Natural killer cell treated with Interleukin-12 subunit alpha and Interleukin-12 subunit beta and Interleukin-15 and Interleukin-18, amount 100 ng/mL, for 72 hours (primary cell): ENCODE measurements at regions not wholly inside any gene's neighbourhood (a gene's known extent, or its start where the extent isn't known, plus 50 kb on each side); places are given as distances from the start of the nearest gene placed in this dataset.
"Not testable (repeated sequence)": the region's sequence is repeated elsewhere in the genome, so short reads cannot be mapped to it uniquely, and the experiment has no call there.

Source experiments
- ATAC-seq, 2 donors: fragments of 150-1000 bp; cut with Tn5 transposase in 1 of 2; sonication (Bioruptor Pico), chemical (Tn5 transposase) in 1 of 2; 2 replicates each; pipeline ENCODE4 v1.10.0; 2021
- DNase-seq: peaks from one replicate; pipeline ENCODE4 v3.0.0; 2022; ENCODE audit warnings: low spot score
- H3K27ac Mint-ChIP-seq, 2 donors: 1 replicate in 1 of 2; 2 replicates in 1 of 2; pipeline ENCODE4 v1.8.0; 2022; ENCODE audit warnings: mixed read lengths in 2 of 2, mild to moderate bottlenecking in 1 of 2, moderate library complexity in 1 of 2
- H3K27me3 Mint-ChIP-seq, 2 donors: 1 replicate in 1 of 2; 2 replicates in 1 of 2; pipeline ENCODE4 v1.8.0; 2022; ENCODE audit warnings: mixed read lengths in 2 of 2
- H3K36me3 Mint-ChIP-seq: one replicate; pipeline ENCODE4 v1.8.0; 2022; ENCODE audit warnings: mixed read lengths
- H3K4me1 Mint-ChIP-seq, 2 donors: 1 replicate in 1 of 2; 2 replicates in 1 of 2; pipeline ENCODE4 v1.8.0; 2022; ENCODE audit warnings: low read depth in 2 of 2, mixed read lengths in 2 of 2, mild to moderate bottlenecking in 1 of 2
- H3K4me3 Mint-ChIP-seq: one replicate; pipeline ENCODE4 v1.8.0; 2022; ENCODE audit warnings: mixed read lengths
- H3K9me3 Mint-ChIP-seq: 2 replicates; pipeline ENCODE4 v1.8.0; 2022; ENCODE audit warnings: mixed read lengths

DNA sequence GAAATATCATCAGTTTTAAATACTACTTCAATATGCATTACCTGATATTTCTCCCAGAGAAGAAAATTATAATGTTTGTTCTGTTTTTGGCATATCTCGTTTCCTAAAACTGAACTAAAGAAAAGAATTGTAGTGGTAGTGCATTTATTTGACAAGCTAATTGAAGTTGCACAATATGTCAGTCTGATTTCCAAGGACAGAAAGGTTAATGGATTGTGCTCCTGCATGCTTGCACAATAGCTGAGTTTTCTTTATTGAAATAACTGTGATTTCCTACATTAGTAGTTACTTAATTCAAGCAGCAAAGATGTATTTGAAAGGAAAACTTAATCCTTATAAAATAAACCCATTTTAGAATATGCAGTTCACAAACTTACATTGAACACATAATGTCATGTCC is 2047.7 kb downstream of the NCAM2 start:
- DNase-seq (no peak), ATAC-seq (no peak)
- Mint-ChIP-seq H3K9me3 (peaks cover 12% of the 10 kb centered on the region), H3K4me3 (no peak overlapping the region), H3K36me3 (no peaks in the 10 kb centered on the region), H3K27me3 (no peaks in the 10 kb centered on the region), H3K4me1 (no peaks in the 10 kb centered on the region), H3K27ac (no peak overlapping the region)

DNA sequence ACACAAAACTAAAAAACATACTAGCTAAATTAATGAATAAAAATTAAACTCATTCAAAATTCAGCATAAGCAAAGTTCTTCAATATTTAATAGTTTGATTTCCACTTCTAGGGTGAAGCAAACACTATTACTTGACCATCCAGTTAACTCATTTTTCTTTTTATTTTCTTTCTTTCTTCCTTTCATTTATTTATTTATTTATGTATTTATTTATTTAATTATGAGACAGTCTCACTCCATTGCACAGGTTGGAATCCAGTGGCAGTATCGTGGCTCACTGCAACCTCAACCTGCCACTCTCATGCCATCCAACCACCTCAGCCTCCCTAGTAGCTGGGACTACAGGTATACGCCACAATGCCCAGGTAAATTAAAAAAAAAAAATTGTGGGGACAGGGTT is 2069.5 kb downstream of the NCAM2 start:
- Mint-ChIP-seq H3K27ac (no peak overlapping the region), H3K4me1 (no peaks in the 10 kb centered on the region)

DNA sequence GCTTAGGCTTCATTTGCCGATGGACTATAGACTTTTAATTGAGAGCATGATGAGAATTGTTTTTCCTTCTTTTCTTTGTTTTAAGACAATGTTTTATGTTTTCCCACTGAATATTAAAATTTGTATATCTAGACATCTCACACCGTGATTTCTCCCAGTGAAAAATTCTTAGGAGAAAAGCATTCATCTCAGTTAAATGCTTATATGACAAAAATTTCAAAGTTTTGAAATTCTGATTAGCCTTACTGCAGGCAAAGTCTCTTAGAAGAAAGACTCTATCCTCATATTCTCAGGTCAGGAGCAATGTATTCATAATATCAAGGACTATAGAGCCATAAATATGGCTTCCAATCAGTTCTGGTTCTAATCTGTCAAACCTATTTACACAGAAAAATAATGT is 2085.0 kb downstream of the NCAM2 start:
- Mint-ChIP-seq H3K4me1 (no peaks in the 10 kb centered on the region), H3K9me3 (peaks cover 11% of the 10 kb centered on the region), H3K4me3 (no peak overlapping the region), H3K27ac (no peak overlapping the region), H3K27me3 (no peaks in the 10 kb centered on the region), H3K36me3 (peaks cover 6% of the 10 kb centered on the region)
- no peak for DNase-seq
- no peak for ATAC-seq

More for the DNA sequence above, 2069.5 kb downstream of the NCAM2 start:
- H3K9me3 Mint-ChIP-seq: peaks cover 9% of the 10 kb centered on the region
- DNase-seq (no peak), ATAC-seq (no peak)
- peaks cover 11% of the 10 kb centered on the region for H3K36me3 Mint-ChIP-seq
- no peaks in the 10 kb centered on the region for H3K27me3 Mint-ChIP-seq
- no peak overlapping the region for H3K4me3 Mint-ChIP-seq

DNA sequence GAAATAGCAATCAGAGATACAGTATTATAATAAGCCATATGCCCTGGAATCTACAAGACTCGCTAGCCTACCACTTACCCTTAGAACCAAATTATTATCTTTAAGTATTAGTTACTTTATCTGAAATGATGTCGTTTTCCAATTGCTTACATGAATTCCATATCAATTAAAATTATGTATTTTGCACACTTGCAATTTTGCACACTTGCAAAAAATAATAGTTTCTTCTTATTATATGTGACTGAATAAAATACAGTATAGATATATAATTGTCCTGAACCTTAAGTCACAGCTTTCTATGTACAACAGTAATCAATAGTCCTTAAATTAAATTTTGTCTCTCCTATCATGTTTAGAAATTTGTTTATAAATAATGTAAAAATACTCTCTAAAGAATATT is 2095.1 kb downstream of the NCAM2 start:
- Mint-ChIP-seq H3K36me3 (no peaks in the 10 kb centered on the region), H3K9me3 (peaks cover 7% of the 10 kb centered on the region), H3K4me1 (no peaks in the 10 kb centered on the region), H3K4me3 (no peak overlapping the region), H3K27ac (no peak overlapping the region), H3K27me3 (no peaks in the 10 kb centered on the region)
- ATAC-seq: no peak
- no peak for DNase-seq

DNA sequence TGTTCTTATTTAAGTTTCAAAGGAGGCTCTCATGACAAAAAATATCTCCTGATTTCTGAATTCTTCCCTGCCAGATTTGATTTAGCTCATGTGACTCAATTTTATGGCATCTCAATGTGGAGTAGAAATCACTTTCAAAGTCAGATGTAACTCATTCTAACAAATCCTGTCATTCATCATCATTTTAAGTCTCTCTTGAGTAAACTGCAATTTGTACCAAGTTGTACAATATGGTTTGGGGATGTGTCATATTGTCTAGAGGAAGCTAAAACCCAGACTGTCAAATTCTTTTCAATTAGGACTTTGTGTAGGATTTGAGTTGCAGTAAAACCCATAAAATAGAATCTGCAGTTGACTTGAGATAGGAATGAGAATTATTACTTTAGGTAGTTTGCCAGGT is 2101.0 kb downstream of the NCAM2 start:
- H3K4me3 Mint-ChIP-seq: no peak overlapping the region
- peaks cover 12% of the 10 kb centered on the region for H3K9me3 Mint-ChIP-seq
- H3K27ac Mint-ChIP-seq: no peak overlapping the region
- DNase-seq: no peak
- no peaks in the 10 kb centered on the region for H3K4me1 Mint-ChIP-seq
- no peak for ATAC-seq
- peaks cover 4% of the 10 kb centered on the region for H3K36me3 Mint-ChIP-seq
- H3K27me3 Mint-ChIP-seq: no peaks in the 10 kb centered on the region

DNA sequence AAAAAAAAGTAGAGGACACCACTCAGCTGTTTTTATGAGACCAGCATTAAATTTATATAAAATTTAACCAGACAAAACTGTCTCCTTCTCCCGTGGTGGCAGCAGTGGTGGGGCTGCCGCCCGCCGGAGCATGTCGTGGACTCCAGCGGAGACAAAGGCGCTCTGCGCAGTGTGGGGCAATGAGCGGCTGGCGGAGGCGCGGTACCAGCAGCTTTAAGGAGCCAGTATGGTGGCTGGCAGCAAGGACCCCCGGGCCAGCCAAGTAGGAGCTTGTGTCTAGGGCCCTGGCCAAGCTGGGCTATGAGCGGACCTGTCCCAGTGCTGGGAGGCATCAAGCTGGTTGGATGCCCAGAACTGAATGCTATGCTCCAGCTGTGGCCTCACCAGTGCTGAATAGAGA is 2102.9 kb downstream of the NCAM2 start:
- DNase-seq (no peak), ATAC-seq (no peak)
- H3K27ac Mint-ChIP-seq: no peak overlapping the region
- H3K36me3 Mint-ChIP-seq: peaks cover 4% of the 10 kb centered on the region
- H3K9me3 Mint-ChIP-seq: peaks cover 14% of the 10 kb centered on the region
- no peak overlapping the region for H3K4me3 Mint-ChIP-seq
- H3K27me3 Mint-ChIP-seq: no peaks in the 10 kb centered on the region
- H3K4me1 Mint-ChIP-seq: no peaks in the 10 kb centered on the region

DNA sequence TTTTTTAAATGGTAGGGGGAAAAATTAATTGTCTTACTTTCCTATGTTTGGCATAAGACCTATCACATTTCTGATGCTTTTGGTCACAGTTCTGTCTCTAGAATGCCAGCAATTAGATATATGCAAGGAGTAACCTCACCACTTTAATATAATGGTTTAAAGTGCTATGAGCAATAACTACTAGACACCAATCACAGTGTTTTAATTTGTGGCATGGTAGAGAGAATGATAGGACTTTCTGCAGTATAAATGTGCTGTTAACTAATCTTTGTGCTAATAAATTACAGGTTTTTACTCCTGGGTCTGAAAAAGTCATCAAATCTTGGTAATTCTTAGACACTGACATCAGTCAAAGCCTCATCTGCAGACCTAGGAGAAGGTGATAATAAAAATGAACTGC is 2110.3 kb downstream of the NCAM2 start:
- ATAC-seq (no peak), DNase-seq (no peak)
- no peaks in the 10 kb centered on the region for H3K27me3 Mint-ChIP-seq
- H3K9me3 Mint-ChIP-seq: peaks cover 8% of the 10 kb centered on the region
- H3K27ac Mint-ChIP-seq: no peak overlapping the region
- H3K36me3 Mint-ChIP-seq: peaks cover 4% of the 10 kb centered on the region
- no peak overlapping the region for H3K4me3 Mint-ChIP-seq
- no peaks in the 10 kb centered on the region for H3K4me1 Mint-ChIP-seq

DNA sequence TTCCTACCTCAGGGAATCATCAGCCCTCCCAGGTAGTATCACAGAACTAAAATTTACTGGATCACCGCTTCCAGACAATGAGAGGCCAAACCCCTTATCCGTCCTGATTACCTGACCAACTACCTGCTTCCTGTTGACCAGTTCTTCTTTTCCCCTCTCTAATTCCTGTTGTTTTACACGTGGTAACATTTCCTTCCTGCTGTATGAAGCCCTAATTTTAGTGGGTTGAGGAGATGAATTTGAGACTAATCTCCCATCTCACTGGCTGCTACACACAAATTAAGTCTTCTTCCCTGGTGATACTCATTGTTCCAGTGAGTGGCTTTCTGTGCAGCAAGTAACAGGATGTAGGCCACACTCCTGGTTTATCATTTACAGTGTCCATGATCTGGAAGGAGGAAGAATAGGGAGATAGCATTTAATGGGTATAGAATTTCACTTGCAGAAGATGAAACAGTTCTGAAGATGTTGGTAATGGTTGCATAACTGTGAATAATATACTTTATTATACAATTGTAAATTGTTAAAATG is 2112.9 kb downstream of the NCAM2 start:
- Mint-ChIP-seq H3K27me3 (no peaks in the 10 kb centered on the region), H3K9me3 (peaks cover 7% of the 10 kb centered on the region), H3K36me3 (peaks cover 4% of the 10 kb centered on the region), H3K4me1 (no peaks in the 10 kb centered on the region), H3K27ac (no peak overlapping the region), H3K4me3 (no peak overlapping the region)
- DNase-seq (no peak), ATAC-seq (no peak)

DNA sequence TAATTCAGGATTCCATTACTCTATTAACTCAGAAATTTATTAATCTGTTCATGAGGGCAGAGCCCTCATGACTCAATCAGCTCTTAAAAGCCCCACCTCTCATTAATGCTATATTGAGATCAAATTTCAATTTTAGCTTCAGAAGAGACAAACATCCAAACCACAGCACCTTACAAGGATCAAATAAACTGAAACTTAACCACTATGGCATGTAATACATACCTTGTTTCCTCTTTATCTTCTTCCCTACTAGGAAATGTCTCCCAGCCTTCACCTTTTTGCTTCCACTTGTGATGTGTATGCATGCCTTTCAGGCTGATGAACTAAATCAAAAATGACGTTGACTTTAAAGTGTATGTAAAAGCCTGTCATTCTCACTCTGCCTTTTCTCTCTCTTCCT is 2121.3 kb downstream of the NCAM2 start:
- H3K36me3 Mint-ChIP-seq: peaks cover 6% of the 10 kb centered on the region
- ATAC-seq (no peak), DNase-seq (no peak)
- H3K4me1 Mint-ChIP-seq: no peaks in the 10 kb centered on the region
- no peak overlapping the region for H3K27ac Mint-ChIP-seq
- no peak overlapping the region for H3K4me3 Mint-ChIP-seq
- H3K27me3 Mint-ChIP-seq: no peaks in the 10 kb centered on the region
- H3K9me3 Mint-ChIP-seq: no peaks in the 10 kb centered on the region

DNA sequence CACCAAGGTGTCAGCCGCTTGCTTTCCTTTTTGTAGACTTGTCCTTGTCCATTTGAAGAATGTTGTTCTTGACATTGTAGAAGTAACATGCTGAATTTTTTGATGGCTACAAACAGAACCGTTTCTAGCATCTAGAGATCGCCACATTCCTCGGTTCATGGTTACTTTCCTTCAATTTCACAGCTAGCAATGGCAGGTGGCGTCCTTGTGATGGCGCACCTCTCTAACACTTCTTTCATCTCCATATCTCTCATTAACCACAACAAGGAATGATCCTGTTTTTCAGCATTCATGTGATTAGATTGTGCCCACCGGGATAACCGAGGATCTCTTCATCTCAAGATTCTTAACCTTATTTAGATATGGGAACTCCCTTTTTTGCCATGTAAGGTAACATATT is 2129.8 kb downstream of the NCAM2 start:
- Mint-ChIP-seq H3K4me1 (no peaks in the 10 kb centered on the region), H3K27ac (no peak overlapping the region), H3K36me3 (peaks cover 7% of the 10 kb centered on the region), H3K4me3 (no peak overlapping the region), H3K27me3 (no peaks in the 10 kb centered on the region), H3K9me3 (peaks cover 14% of the 10 kb centered on the region)
- DNase-seq (no peak), ATAC-seq (no peak)

DNA sequence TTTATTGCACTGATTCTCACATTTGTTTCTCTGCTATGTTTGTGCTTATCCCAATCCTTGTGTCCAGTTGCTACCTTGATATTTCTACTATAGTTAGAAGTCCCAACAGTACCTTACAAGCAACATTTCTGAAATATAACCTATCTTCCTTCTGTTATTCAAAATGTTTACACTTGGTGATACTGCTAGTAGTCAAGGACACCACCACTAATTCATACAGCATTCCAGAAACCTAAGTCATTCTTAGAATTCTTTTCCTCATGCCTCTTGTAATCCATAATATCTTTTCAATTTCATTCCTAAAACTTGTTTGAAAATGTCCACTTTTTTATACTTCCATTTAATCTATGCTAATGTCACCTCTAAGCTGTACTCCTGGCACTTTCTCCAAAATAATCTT is 2132.1 kb downstream of the NCAM2 start:
- peaks cover 22% of the 10 kb centered on the region for H3K9me3 Mint-ChIP-seq
- H3K27ac Mint-ChIP-seq: no peak overlapping the region
- DNase-seq: no peak
- H3K36me3 Mint-ChIP-seq: peaks cover 7% of the 10 kb centered on the region
- ATAC-seq: no peak
- H3K27me3 Mint-ChIP-seq: no peaks in the 10 kb centered on the region
- no peak overlapping the region for H3K4me3 Mint-ChIP-seq
- H3K4me1 Mint-ChIP-seq: no peaks in the 10 kb centered on the region

DNA sequence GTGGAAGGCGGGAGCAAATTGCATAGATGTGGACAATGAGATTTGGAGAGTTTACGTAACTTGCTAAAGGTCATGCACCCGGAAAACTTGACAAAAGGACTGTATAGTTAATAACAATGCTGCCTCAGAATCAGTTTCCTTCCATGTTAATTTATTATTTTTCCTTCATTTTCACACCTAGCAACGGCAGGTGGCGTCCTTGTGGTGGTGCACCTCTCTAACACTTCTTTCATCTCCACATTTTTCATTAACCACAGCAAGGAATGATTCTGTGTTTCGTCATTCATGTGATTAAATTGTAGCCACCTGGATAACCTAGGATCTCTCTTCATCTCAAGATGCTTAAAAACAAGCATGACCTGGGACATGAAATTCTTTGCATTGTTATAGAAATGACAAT is 2133.0 kb downstream of the NCAM2 start:
- peaks cover 7% of the 10 kb centered on the region for H3K36me3 Mint-ChIP-seq
- H3K27me3 Mint-ChIP-seq: no peaks in the 10 kb centered on the region
- DNase-seq: no peak
- peaks cover 19% of the 10 kb centered on the region for H3K9me3 Mint-ChIP-seq
- no peak overlapping the region for H3K27ac Mint-ChIP-seq
- no peak overlapping the region for H3K4me3 Mint-ChIP-seq
- no peaks in the 10 kb centered on the region for H3K4me1 Mint-ChIP-seq
- no peak for ATAC-seq

DNA sequence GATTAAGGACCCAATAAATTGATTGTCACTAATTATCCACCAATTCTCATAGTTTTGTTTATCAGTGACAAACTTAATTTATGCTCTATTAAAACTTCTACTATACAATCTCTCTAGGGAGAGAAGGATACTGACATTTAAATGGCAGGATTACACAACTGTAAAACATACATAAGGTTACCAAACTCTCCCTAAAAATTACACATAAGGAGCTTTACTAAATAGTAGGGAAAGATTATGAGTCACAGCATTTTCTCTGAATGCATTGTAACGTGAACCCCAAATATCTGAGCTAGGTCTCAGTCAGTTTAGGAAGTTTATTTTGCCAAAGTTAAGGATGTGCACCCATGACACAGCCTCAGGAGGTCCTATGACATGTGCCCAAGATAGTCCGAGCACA is 2140.6 kb downstream of the NCAM2 start:
- Mint-ChIP-seq H3K9me3 (peaks cover 12% of the 10 kb centered on the region), H3K27me3 (no peaks in the 10 kb centered on the region), H3K36me3 (no peaks in the 10 kb centered on the region), H3K27ac (no peak overlapping the region), H3K4me1 (no peaks in the 10 kb centered on the region), H3K4me3 (no peak overlapping the region)
- ATAC-seq: no peak
- no peak for DNase-seq

DNA sequence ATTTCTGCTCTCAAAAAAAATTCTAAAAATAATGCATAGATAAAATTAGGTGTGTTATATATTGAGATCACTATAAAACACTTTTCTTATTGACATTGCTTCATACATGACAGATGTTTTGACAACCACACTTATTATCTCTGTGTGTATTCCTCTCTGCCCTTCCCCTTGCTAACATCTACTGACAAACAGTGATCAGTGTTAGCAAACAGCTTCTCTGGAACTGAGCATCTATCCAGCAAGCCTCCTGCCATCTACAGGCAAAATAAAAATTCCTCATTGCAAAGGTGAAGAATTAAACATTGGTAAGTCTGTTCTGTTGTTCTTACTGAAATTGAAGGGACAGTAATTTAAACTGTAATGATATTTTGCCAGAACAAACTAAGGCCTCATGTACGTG is 2153.9 kb downstream of the NCAM2 start:
- no peaks in the 10 kb centered on the region for H3K36me3 Mint-ChIP-seq

DNA sequence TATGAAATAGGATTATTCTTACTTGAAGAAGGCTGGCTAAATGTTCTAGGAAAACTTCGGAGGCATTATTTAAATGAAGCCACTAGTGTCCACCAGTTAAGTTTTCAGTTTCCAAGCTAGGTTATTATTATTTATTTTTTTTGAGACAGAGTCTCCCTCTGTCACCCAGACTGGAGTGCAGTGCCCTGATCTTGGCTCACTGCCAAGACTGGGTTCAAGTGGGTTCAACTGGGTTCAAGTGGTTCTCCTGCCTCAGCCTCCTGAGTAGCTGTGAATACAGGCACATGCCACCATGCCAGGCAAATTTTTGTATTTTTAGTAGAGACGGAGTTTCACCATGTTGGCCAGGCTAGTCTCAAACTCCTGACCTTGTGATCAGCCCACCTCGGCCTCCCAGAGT is 2155.6 kb downstream of the NCAM2 start:
- H3K27ac Mint-ChIP-seq, H3K27me3 Mint-ChIP-seq, DNase-seq, H3K4me1 Mint-ChIP-seq, ATAC-seq, H3K36me3 Mint-ChIP-seq, H3K4me3 Mint-ChIP-seq, H3K9me3 Mint-ChIP-seq: not testable (repeated sequence)

More for the DNA sequence above, 2153.9 kb downstream of the NCAM2 start:
- Mint-ChIP-seq H3K9me3 (peaks cover 4% of the 10 kb centered on the region), H3K27me3 (no peaks in the 10 kb centered on the region), H3K4me1 (no peaks in the 10 kb centered on the region), H3K27ac (no peak overlapping the region), H3K4me3 (no peak overlapping the region)
- no peak for ATAC-seq
- DNase-seq: no peak
